Activated naive CD4-positive, alpha-beta T cell treated with anti-CD3 and anti-CD28 coated beads for 36 hours (primary cell): ENCODE measurements at regions not wholly inside any gene's neighbourhood (a gene's known extent, or its start where the extent isn't known, plus 50 kb on each side); places are given as distances from the start of the nearest gene placed in this dataset.

Experiments used
- CTCF ChIA-PET: fragments of 350-600 bp; sonication (Branson Sonifier 250); formaldehyde crosslinking; loops from one replicate; lab custom pipeline; 2021; ENCODE audit warnings: antibody characterized with exemption; lab: Charles Lee
- DNase-seq: peaks from one replicate; pipeline ENCODE4 v3.0.0-alpha.2; 2020
- H3K27ac Mint-ChIP-seq: one replicate; pipeline ENCODE4 v1.8.0; 2021; ENCODE audit warnings: mild to moderate bottlenecking, mixed read lengths
- H3K27me3 Mint-ChIP-seq: one replicate; pipeline ENCODE4 v1.8.0; 2021; ENCODE audit warnings: low read depth, mixed read lengths
- H3K36me3 Mint-ChIP-seq: one replicate; pipeline ENCODE4 v1.8.0; 2021; ENCODE audit warnings: low read depth, mixed read lengths
- H3K4me1 Mint-ChIP-seq: one replicate; pipeline ENCODE4 v1.8.0; 2021; ENCODE audit warnings: low read depth, mixed read lengths
- H3K4me3 Mint-ChIP-seq: one replicate; pipeline ENCODE4 v1.8.0; 2021; ENCODE audit warnings: mild to moderate bottlenecking, moderate library complexity, mixed read lengths
- H3K9me3 Mint-ChIP-seq: one replicate; pipeline ENCODE4 v1.8.0; 2021; ENCODE audit warnings: mixed read lengths
- intact Hi-C: fragments of 100-400 bp; cut with micrococcal nuclease; formaldehyde crosslinking; loops from one replicate; pipeline ENCODE4 v1.15.1; 2023

GRCh38 chr5:39486790-39487189, 62.0 kb upstream of the DAB2 start:
- Mint-ChIP-seq H3K27me3 (peaks cover 4% of the 10 kb centered on the region), H3K4me3 (no peak overlapping the region), H3K9me3 (peaks cover 6% of the 10 kb centered on the region), H3K36me3 (no peaks in the 10 kb centered on the region), H3K4me1 (no peaks in the 10 kb centered on the region), H3K27ac (no peak overlapping the region)
- intact Hi-C loops: no loop called here
- CTCF ChIA-PET: interaction anchor here (0.5 to 1.1 kb wide), 2 partner anchors 111 to 1468 kb away, joined by 4 read pairs; no protein-coding TSS in a partner anchor
- no peak for DNase-seq

GRCh38 chr5:39486361-39486760, 61.6 kb upstream of the DAB2 start:
- Mint-ChIP-seq H3K9me3 (peaks cover 6% of the 10 kb centered on the region), H3K4me3 (no peak overlapping the region), H3K27ac (no peak overlapping the region), H3K27me3 (peaks cover 4% of the 10 kb centered on the region), H3K36me3 (no peaks in the 10 kb centered on the region), H3K4me1 (no peaks in the 10 kb centered on the region)
- CTCF ChIA-PET: interaction anchor here (1.1 kb wide), 1 partner anchor 110 kb away, joined by 4 read pairs; no protein-coding TSS in a partner anchor
- no peak for DNase-seq
- intact Hi-C loops: no loop called here

GRCh38 chr5:39485079-39485478, 60.3 kb upstream of the DAB2 start:
- H3K4me3 Mint-ChIP-seq: no peak overlapping the region
- no peak overlapping the region for H3K27ac Mint-ChIP-seq
- CTCF ChIA-PET: interaction anchor here (0.6 kb wide), 1 partner anchor 84 kb away, joined by 3 read pairs; no protein-coding TSS in a partner anchor
- no peak for DNase-seq
- peaks cover 4% of the 10 kb centered on the region for H3K27me3 Mint-ChIP-seq
- intact Hi-C loops: no loop called here
- no peaks in the 10 kb centered on the region for H3K4me1 Mint-ChIP-seq
- peaks cover 6% of the 10 kb centered on the region for H3K9me3 Mint-ChIP-seq
- no peaks in the 10 kb centered on the region for H3K36me3 Mint-ChIP-seq

GRCh38 chr5:39484673-39485072, 59.9 kb upstream of the DAB2 start:
- H3K36me3 Mint-ChIP-seq: no peaks in the 10 kb centered on the region
- no peak overlapping the region for H3K27ac Mint-ChIP-seq
- H3K27me3 Mint-ChIP-seq: peaks cover 4% of the 10 kb centered on the region
- no peak overlapping the region for H3K4me3 Mint-ChIP-seq
- H3K4me1 Mint-ChIP-seq: no peaks in the 10 kb centered on the region
- intact Hi-C loops: no loop called here
- no peak for DNase-seq
- peaks cover 3% of the 10 kb centered on the region for H3K9me3 Mint-ChIP-seq
- CTCF ChIA-PET: interaction anchor here (0.6 kb wide), 1 partner anchor 84 kb away, joined by 3 read pairs; no protein-coding TSS in a partner anchor

GRCh38 chr5:39482098-39482497, 57.3 kb upstream of the DAB2 start:
- no peaks in the 10 kb centered on the region for H3K9me3 Mint-ChIP-seq
- H3K36me3 Mint-ChIP-seq: no peaks in the 10 kb centered on the region
- DNase-seq: no peak
- peaks cover 2% of the 10 kb centered on the region for H3K27me3 Mint-ChIP-seq
- CTCF ChIA-PET: no interaction called here
- H3K27ac Mint-ChIP-seq: no peak overlapping the region
- intact Hi-C loops: no loop called here
- H3K4me3 Mint-ChIP-seq: no peak overlapping the region
- H3K4me1 Mint-ChIP-seq: no peaks in the 10 kb centered on the region

GRCh38 chr5:39479537-39479936, 54.8 kb upstream of the DAB2 start:
- intact Hi-C loops: no loop called here
- no peak overlapping the region for H3K27ac Mint-ChIP-seq
- no peak for DNase-seq
- H3K4me1 Mint-ChIP-seq: no peaks in the 10 kb centered on the region
- H3K27me3 Mint-ChIP-seq: no peaks in the 10 kb centered on the region
- no peaks in the 10 kb centered on the region for H3K36me3 Mint-ChIP-seq
- no peak overlapping the region for H3K4me3 Mint-ChIP-seq
- no peaks in the 10 kb centered on the region for H3K9me3 Mint-ChIP-seq
- CTCF ChIA-PET: no interaction called here

GRCh38 chr5:39478863-39479262, 54.1 kb upstream of the DAB2 start:
- no peak overlapping the region for H3K27ac Mint-ChIP-seq
- H3K9me3 Mint-ChIP-seq: no peaks in the 10 kb centered on the region
- intact Hi-C loops: no loop called here
- CTCF ChIA-PET: no interaction called here
- no peaks in the 10 kb centered on the region for H3K4me1 Mint-ChIP-seq
- H3K27me3 Mint-ChIP-seq: no peaks in the 10 kb centered on the region
- DNase-seq: no peak
- H3K4me3 Mint-ChIP-seq: no peak overlapping the region
- H3K36me3 Mint-ChIP-seq: no peaks in the 10 kb centered on the region

- Mint-ChIP-seq H3K36me3 (no peaks in the 10 kb centered on the region), H3K9me3 (no peaks in the 10 kb centered on the region), H3K27me3 (no peaks in the 10 kb centered on the region), H3K4me1 (peaks cover 4% of the 10 kb centered on the region), H3K4me3 (no peak overlapping the region), H3K27ac (no peak overlapping the region)
- intact Hi-C loops: no loop called here
- CTCF ChIA-PET: interaction anchor here (0.6 to 1.2 kb wide), 3 partner anchors 11 to 555 kb away, joined by 3 to 4 read pairs (median 3); no protein-coding TSS in a partner anchor
- no peak for DNase-seq
Measured at GRCh38 chr5:39476843-39477220, 52.1 kb upstream of the DAB2 start.

- Mint-ChIP-seq H3K9me3 (no peaks in the 10 kb centered on the region), H3K27ac (no peak overlapping the region), H3K27me3 (no peaks in the 10 kb centered on the region), H3K36me3 (no peaks in the 10 kb centered on the region), H3K4me3 (no peak overlapping the region), H3K4me1 (peaks cover 4% of the 10 kb centered on the region)
- DNase-seq: no peak
- CTCF ChIA-PET: interaction anchor here (0.6 to 1.2 kb wide), 5 partner anchors 12 to 554 kb away, joined by 3 to 4 read pairs (median 3); no protein-coding TSS in a partner anchor
- intact Hi-C loops: no loop called here
Measured at GRCh38 chr5:39475881-39476842, 51.4 kb upstream of the DAB2 start.

- Mint-ChIP-seq H3K4me3 (no peak overlapping the region), H3K27me3 (no peaks in the 10 kb centered on the region), H3K36me3 (no peaks in the 10 kb centered on the region), H3K27ac (no peak overlapping the region), H3K4me1 (peaks cover 4% of the 10 kb centered on the region), H3K9me3 (no peaks in the 10 kb centered on the region)
- CTCF ChIA-PET: interaction anchor here (1.2 kb wide), 1 partner anchor 83 kb away, joined by 3 read pairs; no protein-coding TSS in a partner anchor
- no peak for DNase-seq
- intact Hi-C loops: no loop called here
Measured at GRCh38 chr5:39475159-39475571, 50.4 kb upstream of the DAB2 start.
